PFSK-1 (cell line): ENCODE measurements at regions not wholly inside any gene's neighbourhood (a gene's known extent, or its start where the extent isn't known, plus 50 kb on each side); places are given as distances from the start of the nearest gene placed in this dataset.

Source experiments
- FOXP2 ChIP-seq: optimal IDR thresholded peaks from 2 replicates; pipeline ENCODE3; 2011; ENCODE audit warnings: borderline replicate concordance, control low read depth, inconsistent platforms; ENCODE audit not compliant: insufficient read depth; ENCODE audit errors: extremely low read length, extremely low read depth
- POLR2AphosphoS5 ChIP-seq: IDR thresholded peaks from 2 replicates; pipeline ENCODE4 v1.6.1; 2012; ENCODE audit warnings: low read depth, mild to moderate bottlenecking, control low read depth, low read length, moderate library complexity
- REST ChIP-seq, 2 experiments: IDR thresholded peaks; 2 replicates each; pipeline versions ENCODE4 v1.6.1 to v1.8.0; 2011 to 2012; ENCODE audit warnings: low read depth in 2 of 2, low read length in 2 of 2, control low read depth in 1 of 2, inconsistent platforms in 1 of 2, mild to moderate bottlenecking in 1 of 2, moderate library complexity in 1 of 2; ENCODE audit not compliant: insufficient read depth in 1 of 2
- SIN3A ChIP-seq: IDR thresholded peaks from 2 replicates; pipeline ENCODE4 v1.6.1; 2012; ENCODE audit warnings: mild to moderate bottlenecking, low read length, moderate library complexity, borderline replicate concordance; ENCODE audit not compliant: insufficient read depth
- TAF1 ChIP-seq: IDR thresholded peaks from 2 replicates; pipeline ENCODE4 v1.6.1; 2012; ENCODE audit warnings: low read length, control low read depth, borderline replicate concordance; ENCODE audit not compliant: insufficient read depth

GRCh38 chr2:225223301-225223700, 176.2 kb upstream of the NYAP2 start:
- no peak for TF ChIP-seq SIN3A
- TF ChIP-seq POLR2AphosphoS5: no peak
- TF ChIP-seq REST (IDR thresholded peaks at IDR 0.05; ENCODE audit: insufficient read depth in 1 of 2, low read depth in 2 of 2, low read length in 2 of 2): no peak
- TF ChIP-seq TAF1: no peak
- TF ChIP-seq FOXP2: no peak

- TF ChIP-seq SIN3A (no peak), REST (IDR thresholded peaks at IDR 0.05; ENCODE audit: insufficient read depth in 1 of 2, low read depth in 2 of 2, low read length in 2 of 2) (no peak), FOXP2 (no peak), POLR2AphosphoS5 (no peak), TAF1 (no peak)
These were observed 165.2 kb upstream of the DOCK10 start for GRCh38 chr2:225207471-225207870.

- no peak for TF ChIP-seq TAF1
- no peak for TF ChIP-seq FOXP2
- TF ChIP-seq REST (IDR thresholded peaks at IDR 0.05; ENCODE audit: insufficient read depth in 1 of 2, low read depth in 2 of 2, low read length in 2 of 2): no peak
- no peak for TF ChIP-seq SIN3A
- TF ChIP-seq POLR2AphosphoS5: no peak
These were observed 164.8 kb upstream of the DOCK10 start for GRCh38 chr2:225207043-225207442.

GRCh38 chr2:225196579-225196978, 154.3 kb upstream of the DOCK10 start:
- TF ChIP-seq POLR2AphosphoS5 (no peak), REST (IDR thresholded peaks at IDR 0.05; ENCODE audit: insufficient read depth in 1 of 2, low read depth in 2 of 2, low read length in 2 of 2) (no peak), SIN3A (no peak), FOXP2 (no peak), TAF1 (no peak)

GRCh38 chr2:225192869-225193268, 150.6 kb upstream of the DOCK10 start:
- TF ChIP-seq REST (IDR thresholded peaks at IDR 0.05; ENCODE audit: insufficient read depth in 1 of 2, low read depth in 2 of 2, low read length in 2 of 2) (no peak), SIN3A (no peak), POLR2AphosphoS5 (no peak), TAF1 (no peak), FOXP2 (no peak)
